Choroid plexus epithelial cell (primary cell): ENCODE measurements at regions not wholly inside any gene's neighbourhood (a gene's known extent, or its start where the extent isn't known, plus 50 kb on each side); places are given as distances from the start of the nearest gene placed in this dataset.
A peak's percentile ranks its signal among the peaks of the same experiment; 100 is the strongest.

Experiments used
- DNase-seq: peaks from one replicate; pipeline ENCODE4 v3.0.0-alpha.2; 2010; ENCODE audit warnings: low read depth
- H3K4me3 ChIP-seq: 2 replicates; pipeline ENCODE4 v1.5.1; 2011; ENCODE audit warnings: low read depth, mild to moderate bottlenecking, control low read depth, low read length, moderate library complexity
- TF ChIP-seq, protein P1 (sequence below): conservative IDR thresholded peaks from 2 replicates; pipeline ENCODE4 v1.5.1; 2011; ENCODE audit warnings: low read depth, mild to moderate bottlenecking, control low read depth, inconsistent platforms, low read length, moderate library complexity

- TF ChIP-seq, protein P1, sequence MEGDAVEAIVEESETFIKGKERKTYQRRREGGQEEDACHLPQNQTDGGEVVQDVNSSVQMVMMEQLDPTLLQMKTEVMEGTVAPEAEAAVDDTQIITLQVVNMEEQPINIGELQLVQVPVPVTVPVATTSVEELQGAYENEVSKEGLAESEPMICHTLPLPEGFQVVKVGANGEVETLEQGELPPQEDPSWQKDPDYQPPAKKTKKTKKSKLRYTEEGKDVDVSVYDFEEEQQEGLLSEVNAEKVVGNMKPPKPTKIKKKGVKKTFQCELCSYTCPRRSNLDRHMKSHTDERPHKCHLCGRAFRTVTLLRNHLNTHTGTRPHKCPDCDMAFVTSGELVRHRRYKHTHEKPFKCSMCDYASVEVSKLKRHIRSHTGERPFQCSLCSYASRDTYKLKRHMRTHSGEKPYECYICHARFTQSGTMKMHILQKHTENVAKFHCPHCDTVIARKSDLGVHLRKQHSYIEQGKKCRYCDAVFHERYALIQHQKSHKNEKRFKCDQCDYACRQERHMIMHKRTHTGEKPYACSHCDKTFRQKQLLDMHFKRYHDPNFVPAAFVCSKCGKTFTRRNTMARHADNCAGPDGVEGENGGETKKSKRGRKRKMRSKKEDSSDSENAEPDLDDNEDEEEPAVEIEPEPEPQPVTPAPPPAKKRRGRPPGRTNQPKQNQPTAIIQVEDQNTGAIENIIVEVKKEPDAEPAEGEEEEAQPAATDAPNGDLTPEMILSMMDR: no peak
- no peak for DNase-seq
- H3K4me3 ChIP-seq: no peak overlapping the region
These were observed 90.3 kb upstream of the ZNF438 start for GRCh38 chr10:31121757-31122577.

DNA sequence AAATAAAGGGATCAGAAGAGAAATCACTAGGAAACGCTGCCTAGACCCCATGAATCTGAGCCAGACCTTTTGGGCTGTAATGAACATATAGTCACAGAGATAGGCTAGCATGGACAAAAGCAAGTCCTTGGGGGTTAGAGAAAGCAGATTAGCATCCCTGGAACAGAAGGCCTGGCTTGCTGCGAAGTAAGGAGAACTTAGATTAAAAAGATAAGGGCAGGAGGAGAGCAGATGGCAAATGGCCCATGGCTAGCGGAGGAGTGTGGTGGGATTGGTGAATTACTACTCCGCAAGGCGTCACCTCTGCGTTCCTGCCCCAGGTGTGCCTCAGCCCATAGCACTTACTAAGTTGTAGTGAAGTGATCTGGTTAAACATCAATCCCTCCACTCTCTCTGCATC is 92.3 kb upstream of the ZNF438 start:
- H3K4me3 ChIP-seq: no peak overlapping the region
- TF ChIP-seq, protein P1: no peak
- DNase-seq: no peak

DNA sequence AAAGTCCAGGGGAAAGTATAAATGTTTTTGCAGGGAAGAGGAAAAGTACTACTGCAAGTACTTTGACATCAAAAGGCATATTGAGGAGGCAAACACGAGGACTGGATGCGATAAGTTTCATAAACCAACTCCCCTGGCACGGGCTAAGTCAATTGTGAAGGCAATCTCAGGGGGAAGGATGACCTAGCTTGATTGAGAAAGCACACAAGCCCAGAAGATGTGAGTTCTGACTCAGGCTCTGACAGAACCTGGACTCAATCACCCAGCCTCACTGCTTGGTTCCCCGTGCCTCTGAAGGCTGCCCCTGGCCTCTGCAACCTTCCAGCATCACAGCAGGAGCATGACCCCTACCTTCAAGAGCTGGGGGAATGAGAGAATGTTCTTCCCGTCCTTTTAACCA is 93.2 kb upstream of the ZNF438 start:
- no peak overlapping the region for H3K4me3 ChIP-seq
- peak; percentile 30 for DNase-seq
- TF ChIP-seq, protein P1: no peak

DNA sequence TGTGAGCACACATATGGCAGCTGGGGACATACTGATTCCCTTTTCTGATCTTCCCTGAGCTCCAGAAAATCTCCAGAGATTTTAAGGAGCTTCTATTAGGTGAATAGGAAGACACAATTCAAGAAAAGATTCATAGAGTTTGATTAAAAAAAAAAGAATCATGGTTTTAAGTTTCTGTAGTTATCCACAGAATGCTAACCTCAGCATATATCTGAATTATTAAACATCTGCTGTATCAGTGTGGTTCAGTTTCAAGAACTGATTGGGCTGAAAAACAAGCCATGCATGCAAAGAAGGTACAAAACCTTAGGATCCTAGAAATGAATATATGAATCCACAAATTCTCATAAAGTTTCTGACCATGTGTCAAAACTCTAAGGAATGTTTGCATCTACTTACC is 94.1 kb upstream of the ZNF438 start:
- no peak overlapping the region for H3K4me3 ChIP-seq
- DNase-seq: no peak
- TF ChIP-seq, protein P1: no peak

GRCh38 chr10:31126593-31126992 is 94.9 kb upstream of the ZNF438 start:
- H3K4me3 ChIP-seq: no peak overlapping the region
- no peak for DNase-seq
- TF ChIP-seq, protein P1: no peak

GRCh38 chr10:31128536-31128935 is 96.9 kb upstream of the ZNF438 start:
- TF ChIP-seq, protein P1: no peak
- H3K4me3 ChIP-seq: no peak overlapping the region
- no peak for DNase-seq

GRCh38 chr10:31129271-31129670 is 97.6 kb upstream of the ZNF438 start:
- TF ChIP-seq, protein P1: no peak
- no peak overlapping the region for H3K4me3 ChIP-seq
- peak; percentile 94 for DNase-seq
